HL-60 (cell line): ENCODE measurements at regions not wholly inside any gene's neighbourhood (a gene's known extent, or its start where the extent isn't known, plus 50 kb on each side); places are given as distances from the start of the nearest gene placed in this dataset.

Source experiments
- DNase-seq, 2 experiments: peaks; one replicate each; pipeline ENCODE4 v3.0.0-alpha.2; 2010 to 2020; ENCODE audit warnings: low read depth in 1 of 2, low spot score in 1 of 2
- H3K27ac ChIP-seq: fragments of 250-450 bp; sonication (Bioruptor Pico); replicated peaks from 2 replicates; pipeline ENCODE4 v1.5.1; 2020; ENCODE audit warnings: mild to moderate bottlenecking, moderate library complexity
- H3K27me3 ChIP-seq: fragments of 250-450 bp; sonication (Bioruptor Pico); 2 replicates; pipeline ENCODE4 v1.5.1; 2021; ENCODE audit warnings: mild to moderate bottlenecking, moderate library complexity; ENCODE audit not compliant: insufficient read depth, poor library complexity, severe bottlenecking
- H3K4me3 ChIP-seq: replicated peaks from 2 replicates; pipeline ENCODE4 v1.5.1; 2011; ENCODE audit warnings: mild to moderate bottlenecking, control low read depth, low read length; ENCODE audit not compliant: insufficient read depth
- GABPA ChIP-seq: IDR thresholded peaks from 2 replicates; pipeline ENCODE4 v1.6.1; 2012; ENCODE audit warnings: low read depth
- POLR2AphosphoS5 ChIP-seq: IDR thresholded peaks from 2 replicates; pipeline ENCODE4 v1.6.1; 2012; ENCODE audit warnings: low read depth
- SPI1 ChIP-seq: IDR thresholded peaks from 2 replicates; pipeline ENCODE4 v1.6.1; 2012; ENCODE audit warnings: low read depth, mild to moderate bottlenecking, borderline replicate concordance
- TF ChIP-seq, protein P1 (sequence below): IDR thresholded peaks from 2 replicates; pipeline ENCODE4 v1.6.1; 2012; ENCODE audit warnings: low read depth; ENCODE audit not compliant: insufficient replicate concordance
- TF ChIP-seq, protein P2 (sequence below): IDR thresholded peaks from one replicate; pipeline ENCODE4 v1.5.1; 2011; ENCODE audit warnings: low read length, control low read depth, inconsistent platforms; ENCODE audit not compliant: insufficient read depth

DNA sequence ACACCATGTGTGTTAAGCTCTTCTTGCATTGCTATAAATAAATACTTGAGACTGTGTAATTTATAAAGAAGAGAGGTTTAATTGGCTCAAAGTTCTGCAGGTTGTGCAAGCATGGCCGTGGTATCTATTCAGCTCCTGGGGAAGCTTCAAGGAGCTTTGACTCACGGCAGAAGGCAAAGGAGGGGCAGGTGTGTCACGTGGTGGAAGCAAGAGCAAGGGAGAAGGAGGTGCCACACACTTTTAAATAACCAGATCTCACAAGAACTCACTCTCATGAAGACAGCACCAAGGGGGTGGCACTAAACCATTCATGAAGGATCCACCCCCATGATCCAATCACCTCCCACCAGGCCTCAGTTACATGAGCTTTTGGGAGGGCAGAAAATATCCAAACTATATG, 193.7 kb downstream of the ERMARD start:
- no peak for TF ChIP-seq POLR2AphosphoS5
- TF ChIP-seq, protein P1, sequence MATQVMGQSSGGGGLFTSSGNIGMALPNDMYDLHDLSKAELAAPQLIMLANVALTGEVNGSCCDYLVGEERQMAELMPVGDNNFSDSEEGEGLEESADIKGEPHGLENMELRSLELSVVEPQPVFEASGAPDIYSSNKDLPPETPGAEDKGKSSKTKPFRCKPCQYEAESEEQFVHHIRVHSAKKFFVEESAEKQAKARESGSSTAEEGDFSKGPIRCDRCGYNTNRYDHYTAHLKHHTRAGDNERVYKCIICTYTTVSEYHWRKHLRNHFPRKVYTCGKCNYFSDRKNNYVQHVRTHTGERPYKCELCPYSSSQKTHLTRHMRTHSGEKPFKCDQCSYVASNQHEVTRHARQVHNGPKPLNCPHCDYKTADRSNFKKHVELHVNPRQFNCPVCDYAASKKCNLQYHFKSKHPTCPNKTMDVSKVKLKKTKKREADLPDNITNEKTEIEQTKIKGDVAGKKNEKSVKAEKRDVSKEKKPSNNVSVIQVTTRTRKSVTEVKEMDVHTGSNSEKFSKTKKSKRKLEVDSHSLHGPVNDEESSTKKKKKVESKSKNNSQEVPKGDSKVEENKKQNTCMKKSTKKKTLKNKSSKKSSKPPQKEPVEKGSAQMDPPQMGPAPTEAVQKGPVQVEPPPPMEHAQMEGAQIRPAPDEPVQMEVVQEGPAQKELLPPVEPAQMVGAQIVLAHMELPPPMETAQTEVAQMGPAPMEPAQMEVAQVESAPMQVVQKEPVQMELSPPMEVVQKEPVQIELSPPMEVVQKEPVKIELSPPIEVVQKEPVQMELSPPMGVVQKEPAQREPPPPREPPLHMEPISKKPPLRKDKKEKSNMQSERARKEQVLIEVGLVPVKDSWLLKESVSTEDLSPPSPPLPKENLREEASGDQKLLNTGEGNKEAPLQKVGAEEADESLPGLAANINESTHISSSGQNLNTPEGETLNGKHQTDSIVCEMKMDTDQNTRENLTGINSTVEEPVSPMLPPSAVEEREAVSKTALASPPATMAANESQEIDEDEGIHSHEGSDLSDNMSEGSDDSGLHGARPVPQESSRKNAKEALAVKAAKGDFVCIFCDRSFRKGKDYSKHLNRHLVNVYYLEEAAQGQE = no peak
- TF ChIP-seq SPI1 = no peak
- TF ChIP-seq, protein P2, sequence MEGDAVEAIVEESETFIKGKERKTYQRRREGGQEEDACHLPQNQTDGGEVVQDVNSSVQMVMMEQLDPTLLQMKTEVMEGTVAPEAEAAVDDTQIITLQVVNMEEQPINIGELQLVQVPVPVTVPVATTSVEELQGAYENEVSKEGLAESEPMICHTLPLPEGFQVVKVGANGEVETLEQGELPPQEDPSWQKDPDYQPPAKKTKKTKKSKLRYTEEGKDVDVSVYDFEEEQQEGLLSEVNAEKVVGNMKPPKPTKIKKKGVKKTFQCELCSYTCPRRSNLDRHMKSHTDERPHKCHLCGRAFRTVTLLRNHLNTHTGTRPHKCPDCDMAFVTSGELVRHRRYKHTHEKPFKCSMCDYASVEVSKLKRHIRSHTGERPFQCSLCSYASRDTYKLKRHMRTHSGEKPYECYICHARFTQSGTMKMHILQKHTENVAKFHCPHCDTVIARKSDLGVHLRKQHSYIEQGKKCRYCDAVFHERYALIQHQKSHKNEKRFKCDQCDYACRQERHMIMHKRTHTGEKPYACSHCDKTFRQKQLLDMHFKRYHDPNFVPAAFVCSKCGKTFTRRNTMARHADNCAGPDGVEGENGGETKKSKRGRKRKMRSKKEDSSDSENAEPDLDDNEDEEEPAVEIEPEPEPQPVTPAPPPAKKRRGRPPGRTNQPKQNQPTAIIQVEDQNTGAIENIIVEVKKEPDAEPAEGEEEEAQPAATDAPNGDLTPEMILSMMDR = no peak
- TF ChIP-seq GABPA = no peak
- Histone ChIP-seq H3K27ac (no peak overlapping the region), H3K4me3 (no peak overlapping the region)

DNA sequence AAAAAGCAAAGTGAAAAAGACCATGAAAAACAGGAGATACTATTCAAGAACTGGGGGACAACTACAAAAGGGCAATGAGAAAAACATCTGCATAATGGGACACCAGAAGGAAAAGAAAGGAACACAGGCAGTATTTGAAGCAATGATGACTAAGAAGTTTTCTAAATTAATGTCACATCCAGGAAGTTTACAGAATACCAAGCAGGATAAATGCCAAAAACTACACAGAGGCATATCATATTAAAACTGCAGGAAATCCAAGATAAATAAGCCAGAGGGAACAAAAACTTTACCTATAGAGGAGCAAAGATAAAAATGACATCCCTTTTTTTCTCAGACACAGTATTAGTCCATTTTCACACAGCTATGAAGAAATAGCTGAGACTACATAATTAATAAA, 193.0 kb downstream of the ERMARD start:
- TF ChIP-seq, protein P2 = no peak
- TF ChIP-seq GABPA = no peak
- TF ChIP-seq SPI1 = no peak
- TF ChIP-seq, protein P1 = no peak
- no peak for TF ChIP-seq POLR2AphosphoS5
- Histone ChIP-seq H3K4me3 (no peak overlapping the region), H3K27ac (no peak overlapping the region)

More for the DNA sequence above, 193.7 kb downstream of the ERMARD start:
- no peaks in the 10 kb centered on the region for H3K27me3 ChIP-seq
- DNase-seq = no peak

DNA sequence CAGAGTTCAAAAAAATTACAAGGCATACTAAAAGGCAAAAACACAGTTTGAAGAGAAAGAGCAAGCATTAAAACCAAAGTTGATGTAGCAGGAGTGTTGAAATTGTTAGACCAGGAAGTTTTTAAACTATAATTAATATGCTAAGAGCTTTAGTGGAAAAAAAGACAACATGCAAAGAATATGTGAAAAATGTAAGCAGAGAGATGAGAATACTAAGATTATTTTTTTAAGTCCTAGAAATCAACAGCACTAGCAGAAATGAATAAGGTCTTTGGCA, 192.6 kb downstream of the ERMARD start:
- TF ChIP-seq, protein P2 = no peak
- TF ChIP-seq POLR2AphosphoS5 = no peak
- no peak for TF ChIP-seq SPI1
- TF ChIP-seq, protein P1 = no peak
- TF ChIP-seq GABPA = no peak
- Histone ChIP-seq H3K27ac (no peak overlapping the region), H3K27me3 (no peaks in the 10 kb centered on the region), H3K4me3 (no peak overlapping the region)
- DNase-seq = no peak

More for the DNA sequence above, 193.0 kb downstream of the ERMARD start:
- DNase-seq = no peak
- H3K27me3 ChIP-seq = no peaks in the 10 kb centered on the region
